A549 (cell line): ENCODE measurements at regions not wholly inside any gene's neighbourhood (a gene's known extent, or its start where the extent isn't known, plus 50 kb on each side); places are given as distances from the start of the nearest gene placed in this dataset.
A peak's percentile ranks its signal among the peaks of the same experiment; 100 is the strongest.

Source experiments
- CBX2 ChIP-seq: fragments of 200-600 bp; sonication (generic); IDR thresholded peaks from 2 replicates; pipeline ENCODE4 v1.6.1; 2016; ENCODE audit warnings: low read depth, mild to moderate bottlenecking, borderline replicate concordance
- CBX8 ChIP-seq: fragments of 200-600 bp; sonication (generic); IDR thresholded peaks from 2 replicates; pipeline ENCODE4 v1.6.1; 2016
- CHD4 ChIP-seq: fragments of 200-600 bp; sonication (generic); IDR thresholded peaks from 2 replicates; pipeline ENCODE4 v1.6.1; 2016; ENCODE audit warnings: antibody characterized with exemption, mild to moderate bottlenecking, borderline replicate concordance
- EHF ChIP-seq: fragments of 250-450 bp; sonication (Bioruptor Pico); IDR thresholded peaks from 2 replicates; pipeline ENCODE4 v1.5.0; 2020; ENCODE audit warnings: mild to moderate bottlenecking
- EP300 ChIP-seq, 2 experiments: fragments of >200 bp; sonication (Bioruptor Twin); formaldehyde crosslinking; IDR thresholded peaks; 2 replicates in 1 of 2; 3 replicates in 1 of 2; pipeline ENCODE4 v1.6.1; 2016 to 2017
- ESRRA ChIP-seq: fragments of 150-350 bp; IDR thresholded peaks from 2 replicates; pipeline ENCODE4 v1.6.1; 2014; ENCODE audit warnings: mild to moderate bottlenecking, low read length, borderline replicate concordance
- FOSL2 ChIP-seq, 2 experiments: fragments of 450-650 bp in 1 of 2; fragments of >200 bp in 1 of 2; sonication (Bioruptor Twin) in 1 of 2; formaldehyde crosslinking; IDR thresholded peaks; 2 replicates each; pipeline versions ENCODE4 v1.5.0 to v1.6.1; 2016 to 2020; ENCODE audit warnings: mild to moderate bottlenecking in 1 of 2, moderate library complexity in 1 of 2
- GATA3 ChIP-seq: IDR thresholded peaks from 2 replicates; pipeline ENCODE4 v1.6.1; 2012; ENCODE audit warnings: borderline replicate concordance
- HDAC2 ChIP-seq: fragments of 200-600 bp; sonication (generic); IDR thresholded peaks from 2 replicates; pipeline ENCODE4 v1.6.1; 2016
- HOXB13 ChIP-seq: fragments of 250-450 bp; sonication (Bioruptor Pico); IDR thresholded peaks from 2 replicates; pipeline ENCODE4 v1.5.0; 2020; ENCODE audit warnings: low read depth, mild to moderate bottlenecking, moderate library complexity
- HOXB5 ChIP-seq: fragments of 250-450 bp; sonication (Bioruptor Pico); IDR thresholded peaks from 2 replicates; pipeline ENCODE4 v1.5.0; 2020; ENCODE audit warnings: mild to moderate bottlenecking, moderate library complexity
- JUNB ChIP-seq: fragments of >200 bp; sonication (Bioruptor Twin); formaldehyde crosslinking; IDR thresholded peaks from 2 replicates; pipeline ENCODE4 v1.6.1; 2016
- KDM1A ChIP-seq: fragments of 200-600 bp; sonication (generic); IDR thresholded peaks from 2 replicates; pipeline ENCODE4 v1.6.1; 2016; ENCODE audit warnings: low read depth, mild to moderate bottlenecking
- MAFK ChIP-seq: fragments of 450-650 bp; IDR thresholded peaks from 2 replicates; pipeline ENCODE4 v1.6.1; 2014; ENCODE audit not compliant: partially characterized antibody
- MAZ ChIP-seq: fragments of 150-350 bp; IDR thresholded peaks from 2 replicates; pipeline ENCODE4 v1.6.1; 2014; ENCODE audit warnings: antibody characterized with exemption, low read depth, low read length, borderline replicate concordance
- NFE2L2 ChIP-seq: fragments of 150-350 bp; conservative IDR thresholded peaks from 2 replicates; pipeline ENCODE4 v1.6.1; 2014; ENCODE audit warnings: low read length
- NPAS2 ChIP-seq: fragments of 250-450 bp; sonication (Bioruptor Pico); IDR thresholded peaks from 2 replicates; pipeline ENCODE4 v1.8.0; 2022; ENCODE audit warnings: mild to moderate bottlenecking, moderate library complexity, borderline replicate concordance
- POLR2A ChIP-seq: IDR thresholded peaks from 2 replicates; pipeline ENCODE4 v1.6.1; 2012; ENCODE audit warnings: mild to moderate bottlenecking, low read length
- RFX5 ChIP-seq: fragments of 450-650 bp; IDR thresholded peaks from 2 replicates; pipeline ENCODE4 v1.7.1; 2014; ENCODE audit warnings: antibody characterized with exemption, mild to moderate bottlenecking, moderate library complexity
- SMC3 ChIP-seq: fragments of >200 bp; sonication (Bioruptor Twin); formaldehyde crosslinking; IDR thresholded peaks from 3 replicates; pipeline ENCODE4 v1.6.1; 2018; ENCODE audit warnings: inconsistent platforms
- TFCP2L1 ChIP-seq: fragments of 250-450 bp; sonication (Bioruptor Pico); IDR thresholded peaks from 2 replicates; pipeline ENCODE4 v1.5.0; 2021; ENCODE audit warnings: mild to moderate bottlenecking
- TP53 ChIP-seq: fragments of 250-450 bp; sonication (Bioruptor Pico); IDR thresholded peaks from 2 replicates; pipeline ENCODE4 v1.5.0; 2021; ENCODE audit warnings: mild to moderate bottlenecking, moderate library complexity
- ZC3H11A ChIP-seq: fragments of 450-650 bp; IDR thresholded peaks from 2 replicates; pipeline ENCODE4 v1.6.1; 2014; ENCODE audit warnings: antibody characterized with exemption, mild to moderate bottlenecking
- TF ChIP-seq, protein P1 (sequence below): fragments of 450-650 bp; IDR thresholded peaks from 2 replicates; pipeline ENCODE4 v1.6.1; 2014; ENCODE audit warnings: antibody characterized with exemption
- TF ChIP-seq, protein P2 (sequence below): fragments of 150-350 bp; IDR thresholded peaks from 2 replicates; pipeline ENCODE4 v1.6.1; 2014; ENCODE audit warnings: low read depth, mild to moderate bottlenecking, low read length
- TF ChIP-seq, protein P3 (sequence below): fragments of 250-450 bp; sonication (Bioruptor Pico); IDR thresholded peaks from 2 replicates; pipeline ENCODE4 v1.5.0; 2020; ENCODE audit warnings: low read depth, mild to moderate bottlenecking, moderate library complexity
- TF ChIP-seq, protein P4 (sequence below): fragments of >200 bp; sonication (Bioruptor Twin); formaldehyde crosslinking; IDR thresholded peaks from 3 replicates; pipeline ENCODE4 v1.6.1; 2016

DNA sequence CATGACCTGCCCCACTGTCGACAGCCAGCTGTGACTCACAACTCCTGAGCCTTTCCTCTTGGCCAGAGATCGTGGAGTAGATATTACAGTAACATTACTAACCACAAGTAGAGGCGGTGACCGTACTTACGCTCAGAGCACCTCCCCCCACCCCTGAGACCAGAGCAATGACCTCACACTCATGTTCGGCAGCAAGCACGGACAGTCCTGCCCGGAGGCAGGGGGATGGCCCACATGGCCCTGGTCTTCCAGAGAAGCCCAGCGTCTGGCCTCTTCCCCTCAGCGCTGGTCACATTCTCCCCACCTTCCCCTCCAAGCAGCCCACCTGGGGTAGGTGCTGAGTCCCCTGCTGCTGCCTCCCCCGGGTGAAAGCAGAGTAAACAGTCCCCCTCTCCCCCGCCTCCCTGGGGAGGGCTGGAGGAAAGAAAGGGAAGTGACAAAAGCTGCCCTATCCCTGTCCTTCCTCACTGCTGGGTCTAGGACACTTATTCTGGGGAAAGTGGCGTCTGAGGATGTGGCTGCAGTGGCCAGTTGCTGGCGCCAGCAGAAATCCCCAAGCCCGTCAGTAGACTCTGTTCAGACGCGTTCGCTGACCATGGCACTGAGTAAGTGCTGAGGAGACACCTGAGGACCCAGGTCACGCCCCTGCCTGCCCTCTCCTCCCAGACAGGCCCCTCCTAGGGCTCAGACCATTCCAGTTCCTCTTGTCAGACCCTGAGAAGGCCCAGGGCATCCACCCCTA lies 68.5 kb downstream of the MRPL14 start (continued):
- TF ChIP-seq, protein P1, sequence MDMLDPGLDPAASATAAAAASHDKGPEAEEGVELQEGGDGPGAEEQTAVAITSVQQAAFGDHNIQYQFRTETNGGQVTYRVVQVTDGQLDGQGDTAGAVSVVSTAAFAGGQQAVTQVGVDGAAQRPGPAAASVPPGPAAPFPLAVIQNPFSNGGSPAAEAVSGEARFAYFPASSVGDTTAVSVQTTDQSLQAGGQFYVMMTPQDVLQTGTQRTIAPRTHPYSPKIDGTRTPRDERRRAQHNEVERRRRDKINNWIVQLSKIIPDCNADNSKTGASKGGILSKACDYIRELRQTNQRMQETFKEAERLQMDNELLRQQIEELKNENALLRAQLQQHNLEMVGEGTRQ, result no peak
- TF ChIP-seq NPAS2 (no peak), HOXB13 (CRISPR knock-in tag) (peak; percentile 72; the same call in 1 of the 2 replicates), FOSL2 (IDR thresholded peaks at IDR 0.05) (peak; percentile 47), FOSL2 (CRISPR knock-in tag; IDR thresholded peaks at IDR 0.05) (peak; percentile 89), CHD4 (no peak), HDAC2 (no peak), EP300 (IDR thresholded peaks at IDR 0.05) (peak; percentile 69 to 85; a peak in 2 of 5 replicates), CBX2 (no peak), HOXB5 (peak; percentile 86), ZC3H11A (no peak), ESRRA (no peak), MAFK (no peak), TP53 (CRISPR knock-in tag) (no peak), RFX5 (no peak), CBX8 (no peak), NFE2L2 (no peak), GATA3 (peak; percentile 98), EHF (CRISPR knock-in tag) (no peak), JUNB (peak; percentile 52), SMC3 (peak; percentile 27; the same call in 2 of the 3 replicates), KDM1A (no peak), MAZ (no peak), POLR2A (no peak), TFCP2L1 (CRISPR knock-in tag) (no peak)
- TF ChIP-seq, protein P2, sequence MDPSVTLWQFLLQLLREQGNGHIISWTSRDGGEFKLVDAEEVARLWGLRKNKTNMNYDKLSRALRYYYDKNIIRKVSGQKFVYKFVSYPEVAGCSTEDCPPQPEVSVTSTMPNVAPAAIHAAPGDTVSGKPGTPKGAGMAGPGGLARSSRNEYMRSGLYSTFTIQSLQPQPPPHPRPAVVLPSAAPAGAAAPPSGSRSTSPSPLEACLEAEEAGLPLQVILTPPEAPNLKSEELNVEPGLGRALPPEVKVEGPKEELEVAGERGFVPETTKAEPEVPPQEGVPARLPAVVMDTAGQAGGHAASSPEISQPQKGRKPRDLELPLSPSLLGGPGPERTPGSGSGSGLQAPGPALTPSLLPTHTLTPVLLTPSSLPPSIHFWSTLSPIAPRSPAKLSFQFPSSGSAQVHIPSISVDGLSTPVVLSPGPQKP, result no peak
- TF ChIP-seq, protein P3, sequence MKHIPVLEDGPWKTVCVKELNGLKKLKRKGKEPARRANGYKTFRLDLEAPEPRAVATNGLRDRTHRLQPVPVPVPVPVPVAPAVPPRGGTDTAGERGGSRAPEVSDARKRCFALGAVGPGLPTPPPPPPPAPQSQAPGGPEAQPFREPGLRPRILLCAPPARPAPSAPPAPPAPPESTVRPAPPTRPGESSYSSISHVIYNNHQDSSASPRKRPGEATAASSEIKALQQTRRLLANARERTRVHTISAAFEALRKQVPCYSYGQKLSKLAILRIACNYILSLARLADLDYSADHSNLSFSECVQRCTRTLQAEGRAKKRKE (CRISPR knock-in tag), result peak; percentile 83
- TF ChIP-seq, protein P4, sequence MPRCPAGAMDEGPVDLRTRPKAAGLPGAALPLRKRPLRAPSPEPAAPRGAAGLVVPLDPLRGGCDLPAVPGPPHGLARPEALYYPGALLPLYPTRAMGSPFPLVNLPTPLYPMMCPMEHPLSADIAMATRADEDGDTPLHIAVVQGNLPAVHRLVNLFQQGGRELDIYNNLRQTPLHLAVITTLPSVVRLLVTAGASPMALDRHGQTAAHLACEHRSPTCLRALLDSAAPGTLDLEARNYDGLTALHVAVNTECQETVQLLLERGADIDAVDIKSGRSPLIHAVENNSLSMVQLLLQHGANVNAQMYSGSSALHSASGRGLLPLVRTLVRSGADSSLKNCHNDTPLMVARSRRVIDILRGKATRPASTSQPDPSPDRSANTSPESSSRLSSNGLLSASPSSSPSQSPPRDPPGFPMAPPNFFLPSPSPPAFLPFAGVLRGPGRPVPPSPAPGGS, result 0 out of 3 replicates have a peak, but pooled peaks have one; percentile 48
